DMS 273 treated with DMSO at 0.1 percent for 48 hours (cell line): ENCODE measurements at regions not wholly inside any gene's neighbourhood (a gene's known extent, or its start where the extent isn't known, plus 50 kb on each side); places are given as distances from the start of the nearest gene placed in this dataset.

ENCODE experiments used
- DNase-seq: peaks from one replicate; lab custom pipeline; 2025; lab: John Stamatoyannopoulos, UW

DNA sequence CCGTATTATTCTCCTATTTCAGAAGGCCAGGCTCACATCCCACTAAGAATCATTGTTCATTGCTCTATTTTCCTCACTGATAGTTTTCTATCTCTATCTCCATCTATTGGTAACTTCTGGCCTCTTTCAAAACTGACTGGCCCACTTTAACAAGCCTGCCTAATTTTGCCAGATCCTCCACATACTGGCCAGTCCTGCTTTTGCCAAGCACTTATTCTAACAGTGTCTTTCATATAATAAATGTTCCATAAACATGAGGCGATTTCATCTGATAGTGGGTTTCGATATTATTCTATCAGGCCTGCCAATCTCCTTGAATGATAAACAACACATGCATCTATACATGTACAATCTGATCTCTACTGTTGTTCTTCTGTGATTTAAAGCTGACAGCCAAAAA, 125.9 kb upstream of the KCNH7 start:
- no peak for DNase-seq

- no peak for DNase-seq
These were observed 124.6 kb upstream of the KCNH7 start for GRCh38 chr2:162963156-162963555.

- no peak for DNase-seq
These were observed 107.2 kb upstream of the KCNH7 start for GRCh38 chr2:162945785-162946184.

- no peak for DNase-seq
These were observed 99.8 kb upstream of the KCNH7 start for GRCh38 chr2:162938387-162938786.

- DNase-seq: no peak
These were observed 95.6 kb upstream of the KCNH7 start for GRCh38 chr2:162934191-162934590.

DNA sequence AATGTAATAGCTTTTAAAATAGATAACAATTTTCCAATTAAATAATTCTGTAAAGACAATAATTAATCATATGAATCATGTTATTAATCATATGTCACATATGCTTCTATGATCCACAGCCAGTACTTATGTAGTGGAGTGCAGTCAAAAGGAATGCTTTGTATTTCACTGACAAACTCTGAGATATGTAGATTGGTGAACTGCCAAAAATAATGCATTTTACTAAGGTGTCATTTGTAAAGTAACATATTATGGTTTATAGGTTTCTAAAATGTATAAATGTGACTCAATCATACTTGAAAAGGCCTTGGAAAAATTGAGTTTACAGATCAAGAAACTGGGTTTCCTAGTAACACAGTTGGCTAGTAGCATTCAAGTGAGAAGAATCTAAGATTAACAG, 93.8 kb upstream of the KCNH7 start:
- DNase-seq: no peak

DNA sequence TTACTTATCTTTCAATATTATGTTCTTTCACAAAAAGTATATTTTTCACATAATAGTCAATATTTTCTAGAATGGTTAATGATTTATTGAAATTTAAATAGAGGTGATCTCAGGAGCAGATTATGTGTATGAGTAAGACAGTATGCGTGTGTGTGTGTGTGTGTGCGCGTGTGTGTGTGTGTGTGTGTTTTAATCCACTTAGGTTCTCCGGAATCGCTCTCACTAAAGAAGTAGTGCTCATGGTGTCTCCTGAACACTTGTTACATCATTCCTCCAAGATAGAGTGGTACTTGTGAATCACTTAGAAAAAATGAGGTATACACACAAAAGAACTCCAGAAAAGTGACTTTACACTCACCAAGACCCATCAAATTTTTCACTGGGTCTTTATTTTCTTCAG, 91.0 kb upstream of the KCNH7 start:
- DNase-seq: no peak

DNA sequence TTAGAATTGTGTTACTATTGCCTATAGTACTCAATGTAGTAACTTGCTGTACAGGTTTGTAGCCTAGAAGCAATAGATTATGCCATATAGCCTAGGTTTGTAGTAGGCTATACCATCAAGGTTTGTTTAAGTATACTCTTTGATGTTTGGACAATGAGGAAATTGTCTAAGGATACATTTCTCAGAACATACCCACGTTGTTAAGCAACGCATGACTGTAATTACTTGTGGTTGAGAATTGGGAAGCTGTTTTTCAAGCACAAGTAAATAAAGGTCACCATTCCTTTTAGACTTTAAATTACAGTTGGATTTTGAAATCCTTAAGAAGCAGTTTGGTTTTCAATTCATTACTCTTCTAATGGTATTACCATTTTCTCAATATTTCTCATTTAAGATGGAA, 89.8 kb upstream of the KCNH7 start:
- DNase-seq: no peak

- DNase-seq: no peak
These were observed 88.3 kb upstream of the KCNH7 start for GRCh38 chr2:162926907-162927306.

GRCh38 chr2:162926501-162926900, 87.9 kb upstream of the KCNH7 start:
- no peak for DNase-seq

- DNase-seq: no peak
These were observed 87.0 kb upstream of the KCNH7 start for GRCh38 chr2:162925595-162925994.

- DNase-seq: no peak
These were observed 80.5 kb upstream of the KCNH7 start for GRCh38 chr2:162919111-162919510.

DNA sequence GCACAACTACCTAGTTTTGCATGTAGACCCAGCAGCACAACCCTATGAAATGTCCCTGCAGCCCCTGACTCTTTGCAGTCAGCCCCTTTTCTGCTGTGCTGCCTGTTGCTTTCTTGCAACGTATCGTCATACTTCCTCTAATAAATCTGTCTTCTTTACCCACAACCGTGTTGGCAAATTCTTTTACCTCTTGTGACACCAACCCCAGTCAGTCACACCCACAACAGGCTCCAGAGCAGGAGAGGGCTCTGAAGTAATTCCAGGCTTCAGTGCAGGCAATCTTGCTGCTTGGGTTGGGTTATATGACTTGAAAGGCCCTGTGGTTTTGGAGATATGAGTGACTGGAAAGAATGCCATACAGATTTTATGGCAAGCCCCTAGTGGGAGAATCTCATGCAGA, 79.1 kb upstream of the KCNH7 start:
- no peak for DNase-seq

DNA sequence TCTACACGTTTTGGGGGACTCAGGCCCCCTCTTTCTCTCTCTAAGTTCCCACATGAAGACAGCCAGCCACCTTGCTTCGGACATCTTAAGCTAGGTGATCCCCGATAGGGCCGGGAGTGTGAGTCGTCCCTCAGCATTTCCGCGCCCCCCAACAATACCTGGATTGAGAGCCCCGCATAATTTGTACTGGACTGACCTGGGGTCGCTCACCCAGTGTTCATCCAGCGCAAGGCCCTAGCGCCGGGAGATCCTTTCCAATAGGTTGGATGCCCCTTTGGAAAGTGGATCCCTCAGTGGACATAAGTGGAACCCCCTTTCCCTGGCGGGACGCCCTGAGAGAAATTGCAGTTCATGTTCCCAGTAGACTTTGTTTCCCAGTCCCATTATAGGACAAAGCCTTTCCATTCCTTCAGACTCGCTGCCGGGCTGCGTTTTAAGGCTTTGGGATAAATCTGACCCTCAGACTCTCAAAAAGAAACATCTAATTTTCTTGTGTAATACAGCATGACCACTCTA, 77.8 kb upstream of the KCNH7 start:
- DNase-seq: no peak

GRCh38 chr2:162915858-162916257, 77.3 kb upstream of the KCNH7 start:
- DNase-seq: no peak

GRCh38 chr2:162914161-162914560, 75.6 kb upstream of the KCNH7 start:
- DNase-seq: no peak

DNA sequence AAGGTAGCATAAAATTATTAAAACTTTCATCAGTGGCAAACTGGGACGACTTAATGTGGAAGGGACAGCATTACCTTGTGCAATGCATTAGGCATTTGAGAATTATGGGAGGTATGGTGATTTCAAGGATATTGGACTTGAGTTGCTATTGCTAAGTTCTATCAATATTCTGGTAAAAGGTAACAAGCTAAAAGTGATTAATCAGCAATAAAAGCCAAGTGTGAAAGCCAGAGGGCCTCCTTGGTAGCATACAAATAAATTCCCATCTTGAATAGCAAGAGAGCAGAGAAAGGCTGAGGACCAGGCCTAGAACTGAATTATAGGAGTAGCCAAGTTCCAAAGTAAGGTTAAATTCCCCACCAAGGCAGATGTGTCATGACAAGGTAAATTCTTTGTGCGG, 74.2 kb upstream of the KCNH7 start:
- no peak for DNase-seq

GRCh38 chr2:162908567-162908966, 70.0 kb upstream of the KCNH7 start:
- no peak for DNase-seq

GRCh38 chr2:162890690-162891311, 52.2 kb upstream of the KCNH7 start:
- DNase-seq: no peak

DNA sequence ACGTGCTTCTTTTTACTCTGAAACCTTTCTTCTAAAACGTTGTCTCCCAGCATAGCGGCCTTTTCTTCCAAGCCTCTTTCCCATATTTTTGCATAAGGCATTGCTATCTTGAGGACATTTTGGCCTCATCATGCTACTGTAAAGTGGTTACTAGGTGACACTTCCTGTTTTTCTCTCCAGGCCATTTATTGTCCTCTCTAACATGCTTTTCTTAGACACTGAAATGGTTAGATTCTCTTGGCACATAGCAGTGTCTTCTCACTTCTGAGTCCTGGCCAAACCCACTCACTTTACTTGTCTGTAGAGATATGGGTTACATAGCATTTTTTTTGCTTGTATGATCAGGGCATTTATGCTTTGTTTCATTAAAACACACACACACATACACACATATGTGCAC, 50.1 kb upstream of the KCNH7 start:
- no peak for DNase-seq
